ENCODE measurements at regions not wholly inside any gene's neighbourhood (a gene's known extent, or its start where the extent isn't known, plus 50 kb on each side); places are given as distances from the start of the nearest gene placed in this dataset.

DNA sequence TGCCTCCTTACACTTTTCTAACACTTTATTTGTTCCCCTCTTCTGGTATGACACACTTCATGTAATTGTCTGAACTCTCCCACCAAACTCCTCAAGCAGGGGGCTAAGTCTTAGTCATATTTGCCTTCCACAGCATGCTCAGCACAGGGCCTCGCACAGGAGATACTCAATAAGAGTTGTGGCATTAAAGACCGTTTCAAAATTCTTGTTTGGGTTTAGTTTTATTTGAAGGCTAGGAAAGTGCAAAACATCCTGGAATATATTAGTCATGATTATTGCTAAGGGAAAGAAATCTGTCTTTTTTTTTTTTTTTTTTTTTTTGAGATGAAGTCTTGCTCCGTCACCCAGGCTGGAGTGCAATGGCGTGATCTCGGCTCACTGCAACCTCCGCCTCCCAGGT, 137.6 kb upstream of the ECI2 start:
- TF ChIP-seq, protein P1, sequence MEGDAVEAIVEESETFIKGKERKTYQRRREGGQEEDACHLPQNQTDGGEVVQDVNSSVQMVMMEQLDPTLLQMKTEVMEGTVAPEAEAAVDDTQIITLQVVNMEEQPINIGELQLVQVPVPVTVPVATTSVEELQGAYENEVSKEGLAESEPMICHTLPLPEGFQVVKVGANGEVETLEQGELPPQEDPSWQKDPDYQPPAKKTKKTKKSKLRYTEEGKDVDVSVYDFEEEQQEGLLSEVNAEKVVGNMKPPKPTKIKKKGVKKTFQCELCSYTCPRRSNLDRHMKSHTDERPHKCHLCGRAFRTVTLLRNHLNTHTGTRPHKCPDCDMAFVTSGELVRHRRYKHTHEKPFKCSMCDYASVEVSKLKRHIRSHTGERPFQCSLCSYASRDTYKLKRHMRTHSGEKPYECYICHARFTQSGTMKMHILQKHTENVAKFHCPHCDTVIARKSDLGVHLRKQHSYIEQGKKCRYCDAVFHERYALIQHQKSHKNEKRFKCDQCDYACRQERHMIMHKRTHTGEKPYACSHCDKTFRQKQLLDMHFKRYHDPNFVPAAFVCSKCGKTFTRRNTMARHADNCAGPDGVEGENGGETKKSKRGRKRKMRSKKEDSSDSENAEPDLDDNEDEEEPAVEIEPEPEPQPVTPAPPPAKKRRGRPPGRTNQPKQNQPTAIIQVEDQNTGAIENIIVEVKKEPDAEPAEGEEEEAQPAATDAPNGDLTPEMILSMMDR (conservative IDR thresholded peaks at IDR 0.05; ENCODE audit: low read depth in 2 of 2): no peak
- no peak for TF ChIP-seq EZH2 (IDR thresholded peaks at IDR 0.05; ENCODE audit: low read depth, unreplicated experiment)
- TF ChIP-seq ZNF331 (CRISPR knock-in tag; IDR thresholded peaks at IDR 0.05; ENCODE audit: low read depth): no peak
- TF ChIP-seq POLR2AphosphoS5 (IDR thresholded peaks at IDR 0.05; ENCODE audit: low read depth): no peak
- TF ChIP-seq, protein P2, sequence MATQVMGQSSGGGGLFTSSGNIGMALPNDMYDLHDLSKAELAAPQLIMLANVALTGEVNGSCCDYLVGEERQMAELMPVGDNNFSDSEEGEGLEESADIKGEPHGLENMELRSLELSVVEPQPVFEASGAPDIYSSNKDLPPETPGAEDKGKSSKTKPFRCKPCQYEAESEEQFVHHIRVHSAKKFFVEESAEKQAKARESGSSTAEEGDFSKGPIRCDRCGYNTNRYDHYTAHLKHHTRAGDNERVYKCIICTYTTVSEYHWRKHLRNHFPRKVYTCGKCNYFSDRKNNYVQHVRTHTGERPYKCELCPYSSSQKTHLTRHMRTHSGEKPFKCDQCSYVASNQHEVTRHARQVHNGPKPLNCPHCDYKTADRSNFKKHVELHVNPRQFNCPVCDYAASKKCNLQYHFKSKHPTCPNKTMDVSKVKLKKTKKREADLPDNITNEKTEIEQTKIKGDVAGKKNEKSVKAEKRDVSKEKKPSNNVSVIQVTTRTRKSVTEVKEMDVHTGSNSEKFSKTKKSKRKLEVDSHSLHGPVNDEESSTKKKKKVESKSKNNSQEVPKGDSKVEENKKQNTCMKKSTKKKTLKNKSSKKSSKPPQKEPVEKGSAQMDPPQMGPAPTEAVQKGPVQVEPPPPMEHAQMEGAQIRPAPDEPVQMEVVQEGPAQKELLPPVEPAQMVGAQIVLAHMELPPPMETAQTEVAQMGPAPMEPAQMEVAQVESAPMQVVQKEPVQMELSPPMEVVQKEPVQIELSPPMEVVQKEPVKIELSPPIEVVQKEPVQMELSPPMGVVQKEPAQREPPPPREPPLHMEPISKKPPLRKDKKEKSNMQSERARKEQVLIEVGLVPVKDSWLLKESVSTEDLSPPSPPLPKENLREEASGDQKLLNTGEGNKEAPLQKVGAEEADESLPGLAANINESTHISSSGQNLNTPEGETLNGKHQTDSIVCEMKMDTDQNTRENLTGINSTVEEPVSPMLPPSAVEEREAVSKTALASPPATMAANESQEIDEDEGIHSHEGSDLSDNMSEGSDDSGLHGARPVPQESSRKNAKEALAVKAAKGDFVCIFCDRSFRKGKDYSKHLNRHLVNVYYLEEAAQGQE (IDR thresholded peaks at IDR 0.05; ENCODE audit: unreplicated experiment): no peak
- TF ChIP-seq CREB1 (CRISPR knock-in tag; IDR thresholded peaks at IDR 0.05; ENCODE audit: low read depth): no peak

Data from GM23338 (cell line).